GM20000 (cell line): ENCODE measurements at regions not wholly inside any gene's neighbourhood (a gene's known extent, or its start where the extent isn't known, plus 50 kb on each side); places are given as distances from the start of the nearest gene placed in this dataset.

ENCODE experiments used
- DNase-seq: peaks from one replicate; pipeline ENCODE4 v3.0.0; 2012; ENCODE audit warnings: low spot score
- TF ChIP-seq, protein P1 (sequence below): IDR thresholded peaks from 2 replicates; pipeline ENCODE4 v1.5.1; 2012; ENCODE audit warnings: mild to moderate bottlenecking, control low read depth; ENCODE audit errors: extremely low read depth, missing control alignments

DNA sequence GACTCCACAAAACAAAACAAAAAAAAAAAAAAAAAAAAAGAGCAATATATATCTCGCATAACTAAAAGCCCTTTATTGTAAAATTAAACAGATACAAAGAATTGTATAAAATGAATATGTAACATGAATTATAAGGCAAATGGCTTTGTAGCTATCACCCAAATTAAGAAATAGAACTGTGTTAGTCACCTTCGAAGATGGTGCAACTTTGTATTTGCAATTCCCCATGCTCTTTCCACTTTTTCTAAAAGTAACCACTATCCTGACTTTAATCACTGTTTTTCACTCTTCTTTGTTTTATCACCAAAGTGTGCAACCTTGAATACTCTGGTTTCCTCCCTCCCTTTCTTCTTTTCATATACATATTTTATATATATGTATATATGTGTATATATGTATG lies 57.1 kb upstream of the HTR2A start:
- no peak for DNase-seq
- TF ChIP-seq, protein P1, sequence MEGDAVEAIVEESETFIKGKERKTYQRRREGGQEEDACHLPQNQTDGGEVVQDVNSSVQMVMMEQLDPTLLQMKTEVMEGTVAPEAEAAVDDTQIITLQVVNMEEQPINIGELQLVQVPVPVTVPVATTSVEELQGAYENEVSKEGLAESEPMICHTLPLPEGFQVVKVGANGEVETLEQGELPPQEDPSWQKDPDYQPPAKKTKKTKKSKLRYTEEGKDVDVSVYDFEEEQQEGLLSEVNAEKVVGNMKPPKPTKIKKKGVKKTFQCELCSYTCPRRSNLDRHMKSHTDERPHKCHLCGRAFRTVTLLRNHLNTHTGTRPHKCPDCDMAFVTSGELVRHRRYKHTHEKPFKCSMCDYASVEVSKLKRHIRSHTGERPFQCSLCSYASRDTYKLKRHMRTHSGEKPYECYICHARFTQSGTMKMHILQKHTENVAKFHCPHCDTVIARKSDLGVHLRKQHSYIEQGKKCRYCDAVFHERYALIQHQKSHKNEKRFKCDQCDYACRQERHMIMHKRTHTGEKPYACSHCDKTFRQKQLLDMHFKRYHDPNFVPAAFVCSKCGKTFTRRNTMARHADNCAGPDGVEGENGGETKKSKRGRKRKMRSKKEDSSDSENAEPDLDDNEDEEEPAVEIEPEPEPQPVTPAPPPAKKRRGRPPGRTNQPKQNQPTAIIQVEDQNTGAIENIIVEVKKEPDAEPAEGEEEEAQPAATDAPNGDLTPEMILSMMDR: no peak

DNA sequence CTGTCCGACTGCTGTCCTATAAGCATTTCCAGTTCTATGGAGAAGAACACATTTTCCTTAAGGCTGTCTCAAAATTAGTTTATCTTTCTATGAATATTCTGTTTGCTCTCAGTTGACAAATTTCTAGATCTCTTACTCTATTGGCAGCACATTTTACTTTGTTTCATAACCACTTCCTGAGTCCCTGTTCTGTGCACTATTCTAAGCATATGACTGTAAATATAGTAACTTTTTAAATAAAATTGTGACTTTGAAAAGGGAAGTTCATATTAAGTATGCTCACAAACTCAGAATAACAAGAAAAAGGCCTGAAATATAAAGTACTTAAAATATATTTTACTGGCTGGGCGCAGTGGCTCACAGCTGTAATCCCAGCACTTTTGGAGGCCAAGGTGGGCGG lies 56.5 kb upstream of the HTR2A start:
- no peak for DNase-seq

DNA sequence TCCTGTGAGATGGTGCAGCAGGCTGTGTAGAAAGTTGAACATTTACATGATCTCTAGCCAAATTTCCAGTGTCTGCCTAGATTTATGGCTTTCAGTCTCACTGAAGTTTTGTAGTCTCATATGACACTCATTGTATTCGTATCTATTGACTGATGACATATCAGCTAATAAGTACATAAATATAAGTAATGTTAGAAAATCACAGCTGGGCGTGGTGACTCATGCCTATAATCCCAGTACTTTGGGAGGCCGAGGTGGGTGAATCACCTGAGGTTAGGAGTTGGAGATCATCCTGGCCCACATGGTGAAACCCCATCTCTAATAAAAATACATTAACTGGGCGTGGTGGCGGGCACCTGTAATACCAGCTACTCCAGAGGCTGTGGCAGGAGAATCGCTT lies 54.7 kb upstream of the HTR2A start:
- DNase-seq: no peak
- TF ChIP-seq, protein P1: no peak

More for the DNA sequence above, 56.5 kb upstream of the HTR2A start:
- TF ChIP-seq, protein P1: no peak

DNA sequence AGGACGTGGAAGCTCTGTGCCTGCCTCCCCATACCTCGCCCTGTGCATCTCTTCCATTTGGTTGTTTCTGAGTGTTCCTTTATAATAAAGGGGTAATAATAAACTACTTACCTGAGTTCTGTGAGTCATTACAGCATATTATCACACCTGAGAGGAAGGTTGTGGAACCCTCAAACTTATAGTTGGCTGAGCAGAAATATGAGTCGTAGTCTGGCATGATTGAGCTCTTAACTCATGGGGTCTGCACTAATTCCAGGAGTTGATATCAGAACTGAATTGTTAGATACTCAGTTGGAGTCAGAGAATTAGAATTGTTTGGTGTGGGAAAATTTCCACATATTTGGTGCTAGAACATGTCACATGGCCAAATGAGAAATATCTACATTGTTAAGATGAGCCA lies 52.4 kb upstream of the HTR2A start:
- TF ChIP-seq, protein P1: no peak
- DNase-seq: no peak

DNA sequence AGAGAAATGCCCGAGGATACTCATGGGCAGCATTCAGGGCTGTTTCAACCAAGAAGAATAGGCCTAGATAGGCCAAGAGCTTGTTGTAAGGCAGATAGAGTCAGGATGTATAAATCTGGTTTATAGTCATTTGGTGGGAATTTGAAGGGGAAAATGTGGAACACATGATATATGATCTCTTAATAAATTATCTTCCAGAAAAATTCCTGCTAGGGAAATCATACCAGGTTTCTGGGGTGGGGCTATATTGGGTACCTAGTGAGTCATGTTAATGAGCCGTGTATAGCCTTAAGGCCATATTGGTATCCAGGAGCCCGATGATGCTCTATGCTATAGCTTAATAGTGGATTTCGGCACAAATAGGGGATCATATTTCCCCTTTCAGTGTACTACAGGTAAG lies 51.5 kb upstream of the HTR2A start:
- DNase-seq: no peak
- TF ChIP-seq, protein P1: no peak

DNA sequence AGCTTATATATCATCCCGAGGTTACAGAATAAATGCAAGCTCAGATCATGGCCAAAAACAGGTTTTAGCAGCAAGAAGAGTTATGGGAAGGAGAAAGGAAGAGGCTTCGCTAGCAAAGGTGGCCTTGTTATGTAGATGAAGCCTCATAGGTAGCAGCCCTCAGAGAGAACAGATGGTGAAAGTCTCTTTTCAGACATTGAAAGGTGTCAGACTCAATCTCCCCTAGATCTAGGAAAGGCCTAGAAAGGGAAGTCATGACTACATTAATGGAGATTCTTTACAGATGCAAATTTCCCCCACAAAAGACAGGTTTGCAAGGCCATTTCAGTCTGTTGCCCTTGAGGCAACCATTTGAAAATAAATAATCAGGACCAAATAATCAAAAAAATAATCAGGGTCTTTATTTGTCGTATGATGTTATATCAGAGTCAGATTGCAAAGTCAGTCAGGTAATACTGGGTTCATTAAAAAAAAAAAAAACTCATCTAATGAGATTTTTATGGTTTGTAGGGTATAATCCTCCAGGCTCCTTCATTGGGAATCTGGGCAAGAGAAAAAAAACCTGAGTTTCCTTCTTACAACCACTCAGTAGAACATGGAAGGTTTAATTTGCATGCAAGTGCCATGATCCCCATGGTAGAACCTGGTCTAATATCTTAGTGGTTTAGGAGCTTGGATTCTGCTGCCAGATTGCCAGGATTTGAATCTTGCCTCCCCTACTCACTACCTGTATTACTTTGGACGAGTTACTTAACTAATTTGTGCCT lies 50.8 kb upstream of the HTR2A start:
- DNase-seq: no peak
- TF ChIP-seq, protein P1: no peak
